SK-N-SH (cell line): ENCODE measurements at regions not wholly inside any gene's neighbourhood (a gene's known extent, or its start where the extent isn't known, plus 50 kb on each side); places are given as distances from the start of the nearest gene placed in this dataset.

Source experiments
- CTCF ChIA-PET: fragments of 300-600, 350-600 bp; formaldehyde crosslinking; extraction: SDS; loops from one replicate; lab custom pipeline; 2021; lab: Yijun Ruan, JAX
- POLR2A ChIA-PET: fragments of 350-600 bp; sonication (Branson Sonifier 250); formaldehyde crosslinking; extraction: SDS; loops from one replicate; lab custom pipeline; 2020; ENCODE audit warnings: antibody characterized with exemption, inconsistent platforms; lab: Yijun Ruan, JAX
- DNase-seq: peaks from one replicate; pipeline ENCODE4 v3.0.0; 2012
- H2AFZ ChIP-seq: fragments of 200-600 bp; sonication (generic); 2 replicates; pipeline ENCODE4 v1.8.1; 2016; ENCODE audit warnings: antibody characterized with exemption, mild to moderate bottlenecking, low read depth
- H3F3A ChIP-seq: fragments of 200-600 bp; sonication (generic); replicated peaks from 2 replicates; pipeline ENCODE3; 2016; ENCODE audit warnings: antibody characterized with exemption, mild to moderate bottlenecking; ENCODE audit not compliant: insufficient read depth
- H3K27ac ChIP-seq, 2 experiments: fragments of 200-500 bp in 1 of 2; fragments of 200-600 bp in 1 of 2; sonication (Bioruptor generic) in 1 of 2; sonication (generic), shearing (Covaris generic) in 1 of 2; 2 replicates each; pipeline versions ENCODE4 v1.5.1 to v1.6.1; 2014 to 2016; ENCODE audit warnings: low read depth in 2 of 2, inconsistent platforms in 1 of 2, low read length in 1 of 2, mild to moderate bottlenecking in 1 of 2, mixed read lengths in 1 of 2
- H3K27me3 ChIP-seq: fragments of 200-600 bp; sonication (generic), shearing (Covaris generic); 2 replicates; pipeline ENCODE4 v1.6.1; 2016; ENCODE audit warnings: mixed run types; ENCODE audit not compliant: insufficient read depth
- H3K36me3 ChIP-seq, 2 experiments: fragments of 200-500 bp in 1 of 2; fragments of 200-600 bp in 1 of 2; sonication (Bioruptor generic) in 1 of 2; sonication (generic) in 1 of 2; replicated peaks in 1 of 2; 2 replicates each; pipeline versions ENCODE3 to v1.5.1; 2014 to 2016; ENCODE audit warnings: low read length in 1 of 2, mild to moderate bottlenecking in 1 of 2; ENCODE audit not compliant: insufficient read depth in 2 of 2, control insufficient read depth in 1 of 2
- H3K4me1 ChIP-seq, 2 experiments: fragments of 200-500 bp in 1 of 2; fragments of 200-600 bp in 1 of 2; sonication (Bioruptor generic) in 1 of 2; sonication (generic), shearing (Covaris generic) in 1 of 2; 2 replicates each; pipeline versions ENCODE4 v1.5.1 to v1.6.1; 2014 to 2016; ENCODE audit warnings: low read depth in 1 of 2, low read length in 1 of 2, mixed run types in 1 of 2; ENCODE audit not compliant: insufficient read depth in 2 of 2, control insufficient read depth in 1 of 2
- H3K4me2 ChIP-seq: fragments of 200-600 bp; sonication (generic), shearing (Covaris generic); 2 replicates; pipeline ENCODE4 v1.6.1; 2017; ENCODE audit warnings: mixed run types
- H3K4me3 ChIP-seq, 2 experiments: fragments of 200-500 bp in 1 of 2; fragments of 200-600 bp in 1 of 2; sonication (Bioruptor generic) in 1 of 2; sonication (generic), shearing (Covaris generic) in 1 of 2; 2 replicates each; pipeline versions ENCODE4 v1.5.1 to v1.8.1; 2014 to 2016; ENCODE audit warnings: low read depth in 2 of 2, inconsistent platforms in 1 of 2, low read length in 1 of 2, mild to moderate bottlenecking in 1 of 2, mixed read lengths in 1 of 2, moderate library complexity in 1 of 2
- H3K79me2 ChIP-seq: fragments of 200-600 bp; sonication (generic); 2 replicates; pipeline ENCODE4 v1.8.1; 2017; ENCODE audit warnings: mild to moderate bottlenecking; ENCODE audit not compliant: insufficient read depth
- H3K9ac ChIP-seq: fragments of 200-600 bp; sonication (generic); 2 replicates; pipeline ENCODE4 v1.6.1; 2017; ENCODE audit warnings: mixed run types
- H3K9me2 ChIP-seq: fragments of 200-600 bp; sonication (generic); 2 replicates; pipeline ENCODE4 v1.6.1; 2017; ENCODE audit warnings: mixed run types
- H3K9me3 ChIP-seq: fragments of 200-600 bp; sonication (generic); 2 replicates; pipeline ENCODE4 v1.6.1; 2017; ENCODE audit warnings: mixed run types, mild to moderate bottlenecking, moderate library complexity
- H4K20me1 ChIP-seq: fragments of 200-600 bp; sonication (generic); 2 replicates; pipeline ENCODE4 v1.6.1; 2017; ENCODE audit warnings: mild to moderate bottlenecking, mixed run types; ENCODE audit not compliant: insufficient read depth
- EZH2phosphoT487 ChIP-seq: fragments of 200-600 bp; sonication (generic); IDR thresholded peaks from 2 replicates; pipeline ENCODE4 v1.6.1; 2017; ENCODE audit warnings: low read depth, mixed run types, mild to moderate bottlenecking, antibody characterized with exemption, moderate library complexity, borderline replicate concordance
- FOSL2 ChIP-seq: IDR thresholded peaks from 2 replicates; pipeline ENCODE4 v1.4.0; 2012; ENCODE audit warnings: low read depth, mild to moderate bottlenecking, moderate library complexity, borderline replicate concordance
- FOXJ3 ChIP-seq: sonication (generic); formaldehyde crosslinking; IDR thresholded peaks from 2 replicates; pipeline ENCODE4 v1.5.1; 2020; ENCODE audit warnings: mild to moderate bottlenecking, missing genetic modification reagents
- FOXM1 ChIP-seq: IDR thresholded peaks from 2 replicates; pipeline ENCODE4 v1.4.0; 2012; ENCODE audit warnings: low read depth, mild to moderate bottlenecking
- MEF2A ChIP-seq: IDR thresholded peaks from 2 replicates; pipeline ENCODE4 v1.4.0; 2012; ENCODE audit warnings: low read depth, borderline replicate concordance
- MXI1 ChIP-seq: IDR thresholded peaks from 2 replicates; pipeline ENCODE4 v1.6.1; 2012; ENCODE audit warnings: mild to moderate bottlenecking, low read depth, low read length, improper control_type of control experiment
- NFIC ChIP-seq: IDR thresholded peaks from 2 replicates; pipeline ENCODE4 v1.4.0; 2012; ENCODE audit warnings: borderline replicate concordance
- POLR2AphosphoS5 ChIP-seq: IDR thresholded peaks from 2 replicates; pipeline ENCODE4 v1.6.1; 2012; ENCODE audit warnings: low read depth, low read length
- RCOR1 ChIP-seq: fragments of 150-350 bp; IDR thresholded peaks from 2 replicates; pipeline ENCODE4 v1.6.1; 2017; ENCODE audit warnings: antibody characterized with exemption, low read length
- RXRA ChIP-seq: IDR thresholded peaks from 2 replicates; pipeline ENCODE4 v1.4.0; 2012; ENCODE audit warnings: low read depth, mild to moderate bottlenecking, borderline replicate concordance
- SMC3 ChIP-seq: IDR thresholded peaks from 2 replicates; pipeline ENCODE4 v1.6.1; 2012; ENCODE audit warnings: low read depth, low read length, improper control_type of control experiment
- WGBS: methylation state at CpG from one replicate; pipeline ENCODE4 v1.1.6; 2017; ENCODE audit warnings: low lambda C conversion rate; 5-methylcytosine and 5-hydroxymethylcytosine counted together
- TF ChIP-seq, protein P1 (sequence below): fragments of 200-600 bp; sonication (generic); IDR thresholded peaks from 2 replicates; pipeline ENCODE4 v1.6.1; 2017; ENCODE audit warnings: antibody characterized with exemption, mild to moderate bottlenecking, moderate library complexity

DNA sequence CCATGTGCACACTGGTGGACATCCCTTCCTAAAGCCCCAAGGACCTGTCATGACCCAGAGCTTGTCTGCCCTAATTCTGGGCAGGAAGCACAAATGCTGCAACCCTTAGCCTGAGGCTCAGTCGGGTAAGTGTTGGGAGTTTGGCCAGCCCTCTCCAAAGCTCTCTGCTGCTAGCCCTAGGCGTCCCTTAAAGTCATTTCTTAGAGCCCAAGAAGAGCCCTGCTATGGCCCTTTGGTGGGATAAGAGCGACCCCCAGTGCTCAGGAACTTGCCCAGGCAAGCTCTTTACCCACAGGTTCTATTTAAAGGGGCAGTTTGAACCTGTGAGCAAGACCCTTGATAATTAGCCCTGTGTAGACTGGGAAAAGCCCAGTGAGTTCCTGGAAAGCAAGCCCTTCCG, 356.8 kb downstream of the RRAGC start:
- H3K27ac ChIP-seq, result no peak overlapping the region
- ChIA-PET POLR2A (no interaction called here), CTCF (no interaction called here)
- H3K9me3 ChIP-seq, result no peaks in the 10 kb centered on the region
- H3K9me2 ChIP-seq, result no peaks in the 10 kb centered on the region
- no peak overlapping the region for H2AFZ ChIP-seq
- no peak overlapping the region for H3K4me2 ChIP-seq
- no peak for DNase-seq
- no peaks in the 10 kb centered on the region for H3K79me2 ChIP-seq
- H3F3A ChIP-seq, result no peaks in the 10 kb centered on the region
- TF ChIP-seq POLR2AphosphoS5 (no peak), SMC3 (no peak)
- TF ChIP-seq, protein P1, sequence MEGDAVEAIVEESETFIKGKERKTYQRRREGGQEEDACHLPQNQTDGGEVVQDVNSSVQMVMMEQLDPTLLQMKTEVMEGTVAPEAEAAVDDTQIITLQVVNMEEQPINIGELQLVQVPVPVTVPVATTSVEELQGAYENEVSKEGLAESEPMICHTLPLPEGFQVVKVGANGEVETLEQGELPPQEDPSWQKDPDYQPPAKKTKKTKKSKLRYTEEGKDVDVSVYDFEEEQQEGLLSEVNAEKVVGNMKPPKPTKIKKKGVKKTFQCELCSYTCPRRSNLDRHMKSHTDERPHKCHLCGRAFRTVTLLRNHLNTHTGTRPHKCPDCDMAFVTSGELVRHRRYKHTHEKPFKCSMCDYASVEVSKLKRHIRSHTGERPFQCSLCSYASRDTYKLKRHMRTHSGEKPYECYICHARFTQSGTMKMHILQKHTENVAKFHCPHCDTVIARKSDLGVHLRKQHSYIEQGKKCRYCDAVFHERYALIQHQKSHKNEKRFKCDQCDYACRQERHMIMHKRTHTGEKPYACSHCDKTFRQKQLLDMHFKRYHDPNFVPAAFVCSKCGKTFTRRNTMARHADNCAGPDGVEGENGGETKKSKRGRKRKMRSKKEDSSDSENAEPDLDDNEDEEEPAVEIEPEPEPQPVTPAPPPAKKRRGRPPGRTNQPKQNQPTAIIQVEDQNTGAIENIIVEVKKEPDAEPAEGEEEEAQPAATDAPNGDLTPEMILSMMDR, result peak; percentile 41
- no peak overlapping the region for H3K9ac ChIP-seq
- H3K36me3 ChIP-seq, result no peaks in the 10 kb centered on the region
- peaks cover 39% of the 10 kb centered on the region for H3K27me3 ChIP-seq
- H3K4me1 ChIP-seq, result no peaks in the 10 kb centered on the region; a peak in 1 of 4 replicates
- WGBS, result 17% methylated on average over 2 of the region's 4 CpGs
- H3K4me3 ChIP-seq, result no peak overlapping the region
- H4K20me1 ChIP-seq, result no peaks in the 10 kb centered on the region

DNA sequence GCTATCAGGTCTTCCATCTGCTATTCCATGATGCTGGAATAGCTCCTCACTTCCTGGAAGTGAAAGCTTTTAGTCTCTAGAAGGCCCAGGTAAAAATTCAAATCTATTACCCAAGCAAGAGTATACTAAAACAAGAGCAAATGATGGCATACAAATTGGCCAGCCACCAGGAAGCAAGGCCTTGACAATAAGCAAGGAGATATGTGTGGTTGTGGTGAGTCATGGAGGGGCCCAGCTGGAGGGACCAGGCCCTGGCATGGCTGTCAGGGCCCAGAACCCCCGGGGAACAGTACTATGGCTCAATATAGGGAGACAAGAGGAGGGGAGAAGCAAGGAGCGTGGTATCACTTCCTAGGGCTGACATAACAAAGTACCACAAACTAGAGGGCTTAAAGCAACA, 358.7 kb downstream of the RRAGC start:
- Histone ChIP-seq H3K27me3 (peaks cover 44% of the 10 kb centered on the region), H3F3A (no peaks in the 10 kb centered on the region), H3K9me2 (no peaks in the 10 kb centered on the region), H3K79me2 (no peaks in the 10 kb centered on the region), H3K4me1 (no peaks in the 10 kb centered on the region), H3K9ac (no peak overlapping the region), H3K27ac (no peak overlapping the region), H4K20me1 (no peaks in the 10 kb centered on the region), H3K4me3 (no peak overlapping the region), H3K4me2 (no peak overlapping the region), H2AFZ (no peak overlapping the region), H3K36me3 (no peaks in the 10 kb centered on the region), H3K9me3 (no peaks in the 10 kb centered on the region)
- TF ChIP-seq NFIC (no peak), SMC3 (no peak), FOSL2 (no peak)
- ChIA-PET POLR2A (no interaction called here), CTCF (no interaction called here)
- no peak for DNase-seq
- 18% methylated on average over 2 of the region's 2 CpGs for WGBS

DNA sequence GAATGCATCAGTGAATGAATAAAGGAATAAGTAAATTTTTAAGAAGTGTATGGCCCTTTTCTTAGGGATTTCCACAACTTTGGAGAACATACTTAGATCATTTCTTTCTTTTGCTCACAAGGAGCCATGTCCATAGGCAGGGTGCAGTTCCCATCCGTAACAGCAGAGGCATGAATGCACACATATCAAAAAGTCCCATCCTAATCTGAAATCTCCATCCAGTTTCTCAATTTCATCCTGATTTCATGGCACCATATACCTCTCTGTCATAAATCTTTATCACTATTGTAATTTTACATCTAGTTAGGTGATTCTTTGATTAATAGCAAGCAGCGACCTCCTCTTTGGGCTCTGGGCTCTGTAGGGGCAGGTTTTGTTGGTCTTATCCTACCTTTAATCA, 359.2 kb downstream of the RRAGC start:
- no peaks in the 10 kb centered on the region for H3K9me3 ChIP-seq
- H3K36me3 ChIP-seq, result no peaks in the 10 kb centered on the region
- no peak overlapping the region for H3K9ac ChIP-seq
- ChIA-PET POLR2A (no interaction called here), CTCF (no interaction called here)
- H3K9me2 ChIP-seq, result no peaks in the 10 kb centered on the region
- no peaks in the 10 kb centered on the region for H4K20me1 ChIP-seq
- no peaks in the 10 kb centered on the region for H3F3A ChIP-seq
- no peak overlapping the region for H2AFZ ChIP-seq
- WGBS, result 0% methylated on average over 2 of the region's 2 CpGs
- no peak for DNase-seq
- no peak overlapping the region for H3K4me2 ChIP-seq
- no peak overlapping the region for H3K4me3 ChIP-seq
- TF ChIP-seq, protein P1, result peak; percentile 48
- no peak for TF ChIP-seq FOXM1
- TF ChIP-seq EZH2phosphoT487, result no peak
- TF ChIP-seq RCOR1, result no peak
- TF ChIP-seq FOXJ3, result no peak
- TF ChIP-seq MEF2A, result no peak
- no peak for TF ChIP-seq MXI1
- no peak for TF ChIP-seq RXRA
- H3K79me2 ChIP-seq, result no peaks in the 10 kb centered on the region
- H3K27ac ChIP-seq, result no peak overlapping the region
- H3K27me3 ChIP-seq, result peaks cover 44% of the 10 kb centered on the region
- no peaks in the 10 kb centered on the region for H3K4me1 ChIP-seq
